ENCODE measurements at regions not wholly inside any gene's neighbourhood (a gene's known extent, or its start where the extent isn't known, plus 50 kb on each side); places are given as distances from the start of the nearest gene placed in this dataset.

GRCh38 chr20:19807946-19808330 is 49.9 kb downstream of the RIN2 start:
- DNase-seq: no peak

GRCh38 chr20:19808498-19808897 is 50.4 kb downstream of the RIN2 start:
- DNase-seq: no peak

GRCh38 chr20:19809505-19809904 is 51.4 kb downstream of the RIN2 start:
- no peak for DNase-seq

- no peak for DNase-seq
Measured at GRCh38 chr20:19811231-19811630, 53.2 kb downstream of the RIN2 start.

- no peak for DNase-seq
Measured at GRCh38 chr20:19812056-19812455, 54.0 kb downstream of the RIN2 start.

- no peak for DNase-seq
Measured at GRCh38 chr20:19812696-19813095, 54.6 kb downstream of the RIN2 start.

- no peak for DNase-seq
Measured at GRCh38 chr20:19813846-19814640, 56.0 kb downstream of the RIN2 start.

GRCh38 chr20:19815553-19815991 is 57.5 kb downstream of the RIN2 start:
- DNase-seq: no peak

GRCh38 chr20:19816386-19816785 is 58.3 kb downstream of the RIN2 start:
- no peak for DNase-seq

- no peak for DNase-seq
Measured at GRCh38 chr20:19817017-19817416, 59.0 kb downstream of the RIN2 start.

- no peak for DNase-seq
Measured at GRCh38 chr20:19819149-19819548, 61.1 kb downstream of the RIN2 start.

- no peak for DNase-seq
Measured at GRCh38 chr20:19820555-19821211, 62.6 kb downstream of the RIN2 start.

- no peak for DNase-seq
Measured at GRCh38 chr20:19821606-19822005, 63.5 kb downstream of the RIN2 start.

- no peak for DNase-seq
Measured at GRCh38 chr20:19823216-19823615, 65.2 kb downstream of the RIN2 start.

GRCh38 chr20:19823971-19824370 is 65.9 kb downstream of the RIN2 start:
- DNase-seq: no peak

- DNase-seq: no peak
Measured at GRCh38 chr20:19824861-19825260, 66.8 kb downstream of the RIN2 start.

- no peak for DNase-seq
Measured at GRCh38 chr20:19826179-19826914, 68.3 kb downstream of the RIN2 start.

GRCh38 chr20:19827818-19828217 is 69.8 kb downstream of the RIN2 start:
- no peak for DNase-seq

GRCh38 chr20:19828232-19828631 is 70.2 kb downstream of the RIN2 start:
- DNase-seq: peak in 1 of 5 experiments; percentile 77

GRCh38 chr20:19830211-19830785 is 72.2 kb downstream of the RIN2 start:
- DNase-seq: no peak

- DNase-seq: no peak
Measured at GRCh38 chr20:19832875-19833274, 74.8 kb downstream of the RIN2 start.

- no peak for DNase-seq
Measured at GRCh38 chr20:19833395-19833794, 75.3 kb downstream of the RIN2 start.

- no peak for DNase-seq
Measured at GRCh38 chr20:19834287-19834686, 76.2 kb downstream of the RIN2 start.
